ENCODE measurements at regions not wholly inside any gene's neighbourhood (a gene's known extent, or its start where the extent isn't known, plus 50 kb on each side); places are given as distances from the start of the nearest gene placed in this dataset.

DNA sequence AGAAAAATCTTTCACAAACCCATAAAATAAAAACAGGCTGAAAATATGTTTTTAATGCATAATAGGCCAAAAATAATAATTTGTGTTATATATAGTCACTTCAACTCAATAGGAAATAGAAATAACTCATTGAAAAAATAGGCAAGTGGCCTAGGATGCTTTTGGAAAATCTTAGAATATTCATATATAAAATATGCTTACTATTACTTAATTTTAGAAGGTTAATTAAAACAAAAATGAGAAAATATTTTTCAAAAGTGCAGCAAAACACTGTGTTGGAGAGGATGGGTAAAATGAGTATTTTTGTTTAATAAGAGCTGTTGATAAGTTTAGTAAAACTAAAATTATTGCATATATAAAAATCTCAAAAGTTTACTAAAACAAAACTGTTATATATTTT lies 308.0 kb upstream of the ATXN7L3B start:
- Histone ChIP-seq H3K36me3 (ENCODE audit: control insufficient read depth, low read length) (no peaks in the 10 kb centered on the region), H4K20me1 (ENCODE audit: control insufficient read depth, insufficient read depth, low read depth, low read length) (no peaks in the 10 kb centered on the region), H3K79me2 (ENCODE audit: control insufficient read depth, low read length) (no peaks in the 10 kb centered on the region), H3K27me3 (ENCODE audit: control insufficient read depth, low read length) (no peaks in the 10 kb centered on the region), H3K4me3 (ENCODE audit: low read length) (no peak overlapping the region), H3K9me3 (ENCODE audit: control insufficient read depth, insufficient read depth, low read length) (no peaks in the 10 kb centered on the region), H3F3A (ENCODE audit: control insufficient read depth, insufficient read depth) (no peaks in the 10 kb centered on the region), H3K4me2 (ENCODE audit: low read length) (no peak overlapping the region), H3K4me1 (ENCODE audit: control insufficient read depth, low read length) (no peaks in the 10 kb centered on the region), H3K9me2 (replicated peaks; ENCODE audit: control insufficient read depth, low read length) (no peaks in the 10 kb centered on the region), H3K27ac (ENCODE audit: low read depth, low read length) (no peak overlapping the region)
- TF ChIP-seq, protein P1, sequence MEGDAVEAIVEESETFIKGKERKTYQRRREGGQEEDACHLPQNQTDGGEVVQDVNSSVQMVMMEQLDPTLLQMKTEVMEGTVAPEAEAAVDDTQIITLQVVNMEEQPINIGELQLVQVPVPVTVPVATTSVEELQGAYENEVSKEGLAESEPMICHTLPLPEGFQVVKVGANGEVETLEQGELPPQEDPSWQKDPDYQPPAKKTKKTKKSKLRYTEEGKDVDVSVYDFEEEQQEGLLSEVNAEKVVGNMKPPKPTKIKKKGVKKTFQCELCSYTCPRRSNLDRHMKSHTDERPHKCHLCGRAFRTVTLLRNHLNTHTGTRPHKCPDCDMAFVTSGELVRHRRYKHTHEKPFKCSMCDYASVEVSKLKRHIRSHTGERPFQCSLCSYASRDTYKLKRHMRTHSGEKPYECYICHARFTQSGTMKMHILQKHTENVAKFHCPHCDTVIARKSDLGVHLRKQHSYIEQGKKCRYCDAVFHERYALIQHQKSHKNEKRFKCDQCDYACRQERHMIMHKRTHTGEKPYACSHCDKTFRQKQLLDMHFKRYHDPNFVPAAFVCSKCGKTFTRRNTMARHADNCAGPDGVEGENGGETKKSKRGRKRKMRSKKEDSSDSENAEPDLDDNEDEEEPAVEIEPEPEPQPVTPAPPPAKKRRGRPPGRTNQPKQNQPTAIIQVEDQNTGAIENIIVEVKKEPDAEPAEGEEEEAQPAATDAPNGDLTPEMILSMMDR (IDR thresholded peaks at IDR 0.05; ENCODE audit: low read depth, low read length, poor library complexity, severe bottlenecking): no peak
- no peak for TF ChIP-seq EZH2phosphoT487 (IDR thresholded peaks at IDR 0.05; ENCODE audit: borderline replicate concordance, low read length)

DNA sequence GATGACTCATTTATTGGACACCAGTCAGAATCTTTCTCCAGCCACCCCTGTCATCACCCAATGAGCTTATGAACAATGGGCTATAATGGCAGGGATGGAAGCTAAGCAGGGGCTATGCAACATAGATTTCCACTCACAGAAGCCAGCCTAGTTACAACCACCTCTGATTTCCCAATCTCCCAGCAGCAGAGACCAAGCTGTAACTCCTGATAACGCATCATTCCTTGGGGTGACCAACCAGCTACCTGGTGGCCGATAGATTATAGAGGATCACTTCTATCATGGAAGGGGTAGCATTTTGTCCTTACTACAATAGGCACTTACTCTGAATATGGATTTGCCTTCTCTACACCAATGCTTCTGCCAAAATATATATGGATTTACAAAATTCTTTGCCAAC lies 302.3 kb upstream of the ATXN7L3B start:
- Histone ChIP-seq H3K27me3 (ENCODE audit: control insufficient read depth, low read length) (no peaks in the 10 kb centered on the region), H3K27ac (ENCODE audit: low read depth, low read length) (no peak overlapping the region), H3K79me2 (ENCODE audit: control insufficient read depth, low read length) (no peaks in the 10 kb centered on the region), H3F3A (ENCODE audit: control insufficient read depth, insufficient read depth) (no peaks in the 10 kb centered on the region), H3K36me3 (ENCODE audit: control insufficient read depth, low read length) (no peaks in the 10 kb centered on the region), H3K4me1 (ENCODE audit: control insufficient read depth, low read length) (no peaks in the 10 kb centered on the region), H4K20me1 (ENCODE audit: control insufficient read depth, insufficient read depth, low read depth, low read length) (no peaks in the 10 kb centered on the region), H3K9me2 (replicated peaks; ENCODE audit: control insufficient read depth, low read length) (no peaks in the 10 kb centered on the region), H3K9me3 (ENCODE audit: control insufficient read depth, insufficient read depth, low read length) (no peaks in the 10 kb centered on the region), H3K4me2 (ENCODE audit: low read length) (no peak overlapping the region), H3K4me3 (ENCODE audit: low read length) (no peak overlapping the region)
- TF ChIP-seq, protein P1 (IDR thresholded peaks at IDR 0.05; ENCODE audit: low read depth, low read length, poor library complexity, severe bottlenecking): no peak
- TF ChIP-seq EZH2phosphoT487 (IDR thresholded peaks at IDR 0.05; ENCODE audit: borderline replicate concordance, low read length): no peak

DNA sequence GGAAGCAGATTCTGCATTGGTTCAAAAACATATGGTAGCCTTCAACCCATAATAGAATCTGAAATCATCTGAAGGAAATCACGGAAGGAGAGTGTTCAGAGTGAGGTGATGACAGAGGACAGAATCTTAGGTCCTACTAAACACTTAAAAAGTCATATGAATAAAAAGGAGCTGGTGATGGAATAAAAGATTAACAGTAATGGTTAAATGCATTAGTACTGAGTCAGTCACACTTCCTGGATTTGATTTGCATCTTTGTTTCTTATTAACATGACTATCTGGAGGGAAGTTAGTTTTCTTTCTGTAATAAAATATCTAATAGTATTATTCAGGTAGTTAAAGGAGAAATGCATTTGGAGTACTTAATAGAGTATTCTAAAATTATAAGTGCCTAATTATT lies 296.3 kb upstream of the ATXN7L3B start:
- Histone ChIP-seq H3K9me3 (ENCODE audit: control insufficient read depth, insufficient read depth, low read length) (no peaks in the 10 kb centered on the region), H3K4me3 (ENCODE audit: low read length) (no peak overlapping the region), H4K20me1 (ENCODE audit: control insufficient read depth, insufficient read depth, low read depth, low read length) (no peaks in the 10 kb centered on the region), H3K36me3 (ENCODE audit: control insufficient read depth, low read length) (no peaks in the 10 kb centered on the region), H3F3A (ENCODE audit: control insufficient read depth, insufficient read depth) (no peaks in the 10 kb centered on the region), H3K4me1 (ENCODE audit: control insufficient read depth, low read length) (no peaks in the 10 kb centered on the region), H3K27ac (ENCODE audit: low read depth, low read length) (no peak overlapping the region), H3K4me2 (ENCODE audit: low read length) (no peak overlapping the region), H3K9me2 (replicated peaks; ENCODE audit: control insufficient read depth, low read length) (no peaks in the 10 kb centered on the region), H3K79me2 (ENCODE audit: control insufficient read depth, low read length) (no peaks in the 10 kb centered on the region), H3K27me3 (ENCODE audit: control insufficient read depth, low read length) (no peaks in the 10 kb centered on the region)
- TF ChIP-seq EZH2phosphoT487 (IDR thresholded peaks at IDR 0.05; ENCODE audit: borderline replicate concordance, low read length): no peak
- TF ChIP-seq, protein P1 (IDR thresholded peaks at IDR 0.05; ENCODE audit: low read depth, low read length, poor library complexity, severe bottlenecking): no peak

DNA sequence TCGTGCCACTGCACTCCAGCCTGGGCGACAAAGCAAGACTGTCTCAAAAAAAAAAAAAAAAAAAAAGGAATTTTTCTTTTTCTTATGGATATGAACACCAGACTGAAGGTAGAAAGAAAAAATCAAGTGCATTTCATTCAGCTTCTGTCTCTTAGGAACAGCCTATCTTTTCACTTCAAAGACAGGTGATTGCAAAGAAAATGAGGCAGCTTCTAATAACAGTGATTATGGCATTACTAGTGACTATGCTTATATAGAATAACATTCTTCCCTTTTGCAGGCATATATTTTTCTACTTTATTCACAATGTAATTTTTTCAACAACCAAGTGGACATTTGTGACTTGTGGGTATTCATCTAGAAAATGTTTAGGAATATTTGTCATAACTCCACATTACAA lies 295.5 kb upstream of the ATXN7L3B start:
- H4K20me1 ChIP-seq (ENCODE audit: control insufficient read depth, insufficient read depth, low read depth, low read length): no peaks in the 10 kb centered on the region
- no peak for TF ChIP-seq EZH2phosphoT487 (IDR thresholded peaks at IDR 0.05; ENCODE audit: borderline replicate concordance, low read length)
- TF ChIP-seq, protein P1 (IDR thresholded peaks at IDR 0.05; ENCODE audit: low read depth, low read length, poor library complexity, severe bottlenecking): no peak
- H3K4me1 ChIP-seq (ENCODE audit: control insufficient read depth, low read length): no peaks in the 10 kb centered on the region
- no peak overlapping the region for H3K27ac ChIP-seq (ENCODE audit: low read depth, low read length)
- H3K4me3 ChIP-seq (ENCODE audit: low read length): no peak overlapping the region
- no peaks in the 10 kb centered on the region for H3K36me3 ChIP-seq (ENCODE audit: control insufficient read depth, low read length)
- no peak overlapping the region for H3K4me2 ChIP-seq (ENCODE audit: low read length)
- H3K9me3 ChIP-seq (ENCODE audit: control insufficient read depth, insufficient read depth, low read length): no peaks in the 10 kb centered on the region
- H3F3A ChIP-seq (ENCODE audit: control insufficient read depth, insufficient read depth): no peaks in the 10 kb centered on the region
- H3K27me3 ChIP-seq (ENCODE audit: control insufficient read depth, low read length): no peaks in the 10 kb centered on the region
- no peaks in the 10 kb centered on the region for H3K79me2 ChIP-seq (ENCODE audit: control insufficient read depth, low read length)
- H3K9me2 ChIP-seq (replicated peaks; ENCODE audit: control insufficient read depth, low read length): no peaks in the 10 kb centered on the region

All from DOHH2 (cell line).